ENCODE measurements at regions not wholly inside any gene's neighbourhood (a gene's known extent, or its start where the extent isn't known, plus 50 kb on each side); places are given as distances from the start of the nearest gene placed in this dataset.

GRCh38 chr2:7599462-7600258 lies 682.4 kb downstream of the RNF144A start:
- no peak overlapping the region for H3K27ac ChIP-seq (ENCODE audit: low read length)
- H3K9ac ChIP-seq (ENCODE audit: low read length): no peak overlapping the region
- no peaks in the 10 kb centered on the region for H3K36me3 ChIP-seq (ENCODE audit: insufficient read depth, low read length)
- no peak overlapping the region for H3K4me3 ChIP-seq (ENCODE audit: low read length)
- H3K27me3 ChIP-seq (ENCODE audit: insufficient read depth, low read depth, low read length): no peaks in the 10 kb centered on the region
- H3K9me2 ChIP-seq (ENCODE audit: insufficient read depth, low read length): no peaks in the 10 kb centered on the region
- no peak overlapping the region for H3K4me2 ChIP-seq (ENCODE audit: low read length)
- H3K79me2 ChIP-seq (replicated peaks; ENCODE audit: insufficient read depth, low read length): no peaks in the 10 kb centered on the region
- H2AFZ ChIP-seq (ENCODE audit: low read depth, low read length): no peak overlapping the region
- TF ChIP-seq, protein P1, sequence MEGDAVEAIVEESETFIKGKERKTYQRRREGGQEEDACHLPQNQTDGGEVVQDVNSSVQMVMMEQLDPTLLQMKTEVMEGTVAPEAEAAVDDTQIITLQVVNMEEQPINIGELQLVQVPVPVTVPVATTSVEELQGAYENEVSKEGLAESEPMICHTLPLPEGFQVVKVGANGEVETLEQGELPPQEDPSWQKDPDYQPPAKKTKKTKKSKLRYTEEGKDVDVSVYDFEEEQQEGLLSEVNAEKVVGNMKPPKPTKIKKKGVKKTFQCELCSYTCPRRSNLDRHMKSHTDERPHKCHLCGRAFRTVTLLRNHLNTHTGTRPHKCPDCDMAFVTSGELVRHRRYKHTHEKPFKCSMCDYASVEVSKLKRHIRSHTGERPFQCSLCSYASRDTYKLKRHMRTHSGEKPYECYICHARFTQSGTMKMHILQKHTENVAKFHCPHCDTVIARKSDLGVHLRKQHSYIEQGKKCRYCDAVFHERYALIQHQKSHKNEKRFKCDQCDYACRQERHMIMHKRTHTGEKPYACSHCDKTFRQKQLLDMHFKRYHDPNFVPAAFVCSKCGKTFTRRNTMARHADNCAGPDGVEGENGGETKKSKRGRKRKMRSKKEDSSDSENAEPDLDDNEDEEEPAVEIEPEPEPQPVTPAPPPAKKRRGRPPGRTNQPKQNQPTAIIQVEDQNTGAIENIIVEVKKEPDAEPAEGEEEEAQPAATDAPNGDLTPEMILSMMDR (IDR thresholded peaks at IDR 0.05; ENCODE audit: poor library complexity, severe bottlenecking): no peak
- TF ChIP-seq RAD21 (conservative IDR thresholded peaks at IDR 0.05): no peak
- no peak for TF ChIP-seq TAF1 (IDR thresholded peaks at IDR 0.05; ENCODE audit: low read depth)
- TF ChIP-seq, protein P2, sequence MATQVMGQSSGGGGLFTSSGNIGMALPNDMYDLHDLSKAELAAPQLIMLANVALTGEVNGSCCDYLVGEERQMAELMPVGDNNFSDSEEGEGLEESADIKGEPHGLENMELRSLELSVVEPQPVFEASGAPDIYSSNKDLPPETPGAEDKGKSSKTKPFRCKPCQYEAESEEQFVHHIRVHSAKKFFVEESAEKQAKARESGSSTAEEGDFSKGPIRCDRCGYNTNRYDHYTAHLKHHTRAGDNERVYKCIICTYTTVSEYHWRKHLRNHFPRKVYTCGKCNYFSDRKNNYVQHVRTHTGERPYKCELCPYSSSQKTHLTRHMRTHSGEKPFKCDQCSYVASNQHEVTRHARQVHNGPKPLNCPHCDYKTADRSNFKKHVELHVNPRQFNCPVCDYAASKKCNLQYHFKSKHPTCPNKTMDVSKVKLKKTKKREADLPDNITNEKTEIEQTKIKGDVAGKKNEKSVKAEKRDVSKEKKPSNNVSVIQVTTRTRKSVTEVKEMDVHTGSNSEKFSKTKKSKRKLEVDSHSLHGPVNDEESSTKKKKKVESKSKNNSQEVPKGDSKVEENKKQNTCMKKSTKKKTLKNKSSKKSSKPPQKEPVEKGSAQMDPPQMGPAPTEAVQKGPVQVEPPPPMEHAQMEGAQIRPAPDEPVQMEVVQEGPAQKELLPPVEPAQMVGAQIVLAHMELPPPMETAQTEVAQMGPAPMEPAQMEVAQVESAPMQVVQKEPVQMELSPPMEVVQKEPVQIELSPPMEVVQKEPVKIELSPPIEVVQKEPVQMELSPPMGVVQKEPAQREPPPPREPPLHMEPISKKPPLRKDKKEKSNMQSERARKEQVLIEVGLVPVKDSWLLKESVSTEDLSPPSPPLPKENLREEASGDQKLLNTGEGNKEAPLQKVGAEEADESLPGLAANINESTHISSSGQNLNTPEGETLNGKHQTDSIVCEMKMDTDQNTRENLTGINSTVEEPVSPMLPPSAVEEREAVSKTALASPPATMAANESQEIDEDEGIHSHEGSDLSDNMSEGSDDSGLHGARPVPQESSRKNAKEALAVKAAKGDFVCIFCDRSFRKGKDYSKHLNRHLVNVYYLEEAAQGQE (IDR thresholded peaks at IDR 0.05; ENCODE audit: borderline replicate concordance): no peak
- no peaks in the 10 kb centered on the region for H3F3A ChIP-seq (ENCODE audit: insufficient read depth, low read length, poor library complexity, severe bottlenecking)
- no peaks in the 10 kb centered on the region for H3K9me3 ChIP-seq (ENCODE audit: low read length)
- no peaks in the 10 kb centered on the region for H4K20me1 ChIP-seq (ENCODE audit: insufficient read depth)

DNA sequence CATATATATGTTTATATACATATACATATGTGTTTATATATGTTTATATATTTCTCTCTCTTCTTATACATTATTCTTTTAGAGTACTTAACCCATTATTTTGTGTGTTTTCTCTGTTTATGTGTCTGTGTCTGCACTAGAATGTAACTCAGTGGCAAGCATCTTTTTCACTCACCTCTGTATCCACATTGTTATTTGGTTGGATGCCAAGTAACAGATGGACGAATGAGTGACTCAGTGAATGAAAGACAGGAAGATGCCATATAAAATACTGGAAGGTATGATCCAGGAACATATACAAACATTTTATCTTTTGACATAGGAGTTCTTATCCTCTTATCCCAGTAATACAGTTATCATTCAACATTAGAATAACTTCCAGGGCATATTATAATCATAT lies 684.8 kb downstream of the RNF144A start:
- no peak for TF ChIP-seq SMC3 (conservative IDR thresholded peaks at IDR 0.05; ENCODE audit: poor library complexity)
- TF ChIP-seq, protein P2 (IDR thresholded peaks at IDR 0.05; ENCODE audit: borderline replicate concordance): no peak
- H3K27me3 ChIP-seq (ENCODE audit: insufficient read depth, low read depth, low read length): no peaks in the 10 kb centered on the region
- no peak overlapping the region for H2AFZ ChIP-seq (ENCODE audit: low read depth, low read length)
- H3F3A ChIP-seq (ENCODE audit: insufficient read depth, low read length, poor library complexity, severe bottlenecking): no peaks in the 10 kb centered on the region
- H3K36me3 ChIP-seq (ENCODE audit: insufficient read depth, low read length): no peaks in the 10 kb centered on the region
- H3K4me2 ChIP-seq (ENCODE audit: low read length): no peak overlapping the region
- H3K9ac ChIP-seq (ENCODE audit: low read length): no peak overlapping the region
- no peaks in the 10 kb centered on the region for H3K9me2 ChIP-seq (ENCODE audit: insufficient read depth, low read length)
- no peaks in the 10 kb centered on the region for H3K79me2 ChIP-seq (replicated peaks; ENCODE audit: insufficient read depth, low read length)
- no peaks in the 10 kb centered on the region for H3K9me3 ChIP-seq (ENCODE audit: low read length)
- H3K27ac ChIP-seq (ENCODE audit: low read length): no peak overlapping the region
- no peak overlapping the region for H3K4me3 ChIP-seq (ENCODE audit: low read length)
- H4K20me1 ChIP-seq (ENCODE audit: insufficient read depth): no peaks in the 10 kb centered on the region

Measured in neural cell (in vitro differentiated cells).